ENCODE measurements at regions not wholly inside any gene's neighbourhood (a gene's known extent, or its start where the extent isn't known, plus 50 kb on each side); places are given as distances from the start of the nearest gene placed in this dataset.

DNA sequence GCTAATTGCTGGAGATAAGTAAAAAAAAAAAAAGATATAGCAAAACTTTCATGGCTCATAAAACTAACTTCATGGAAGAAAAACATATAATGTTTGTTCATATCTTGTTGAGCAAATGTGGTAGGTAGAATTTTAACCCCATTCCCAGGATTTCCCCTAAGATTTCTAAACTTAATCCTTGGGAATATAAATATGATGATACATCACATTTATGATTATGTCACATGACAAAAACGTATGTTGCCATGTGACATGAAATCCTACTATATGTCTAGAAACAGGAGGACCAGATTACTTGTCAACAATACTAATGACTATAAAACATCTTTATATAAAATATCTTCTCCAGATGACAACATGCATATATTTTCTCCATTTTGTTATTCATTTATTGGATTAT, 679.0 kb upstream of the LRRC4C start:
- TF ChIP-seq, protein P1, sequence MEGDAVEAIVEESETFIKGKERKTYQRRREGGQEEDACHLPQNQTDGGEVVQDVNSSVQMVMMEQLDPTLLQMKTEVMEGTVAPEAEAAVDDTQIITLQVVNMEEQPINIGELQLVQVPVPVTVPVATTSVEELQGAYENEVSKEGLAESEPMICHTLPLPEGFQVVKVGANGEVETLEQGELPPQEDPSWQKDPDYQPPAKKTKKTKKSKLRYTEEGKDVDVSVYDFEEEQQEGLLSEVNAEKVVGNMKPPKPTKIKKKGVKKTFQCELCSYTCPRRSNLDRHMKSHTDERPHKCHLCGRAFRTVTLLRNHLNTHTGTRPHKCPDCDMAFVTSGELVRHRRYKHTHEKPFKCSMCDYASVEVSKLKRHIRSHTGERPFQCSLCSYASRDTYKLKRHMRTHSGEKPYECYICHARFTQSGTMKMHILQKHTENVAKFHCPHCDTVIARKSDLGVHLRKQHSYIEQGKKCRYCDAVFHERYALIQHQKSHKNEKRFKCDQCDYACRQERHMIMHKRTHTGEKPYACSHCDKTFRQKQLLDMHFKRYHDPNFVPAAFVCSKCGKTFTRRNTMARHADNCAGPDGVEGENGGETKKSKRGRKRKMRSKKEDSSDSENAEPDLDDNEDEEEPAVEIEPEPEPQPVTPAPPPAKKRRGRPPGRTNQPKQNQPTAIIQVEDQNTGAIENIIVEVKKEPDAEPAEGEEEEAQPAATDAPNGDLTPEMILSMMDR (IDR thresholded peaks at IDR 0.05): no peak
- TF ChIP-seq POLR2A (IDR thresholded peaks at IDR 0.05) (no peak), POLR2AphosphoS5 (IDR thresholded peaks at IDR 0.05) (no peak)

Measured in gastroesophageal sphincter (tissue), 3 donors.